ENCODE measurements at regions not wholly inside any gene's neighbourhood (a gene's known extent, or its start where the extent isn't known, plus 50 kb on each side); places are given as distances from the start of the nearest gene placed in this dataset. TPM values are rescaled to one million over a fixed set of nuclear protein-coding genes. Genes with fewer than 3 reads are reported as not detected.
"Not testable (repeated sequence)": the region's sequence is repeated elsewhere in the genome, so short reads cannot be mapped to it uniquely, and the experiment has no call there.

- H3K4me3 ChIP-seq (ENCODE audit: low read depth, low read length) = no peak overlapping the region
- DNase-seq (ENCODE audit: low read depth, low spot score) = no peak
- CTCF ChIA-PET = no interaction called here
- TF ChIP-seq, protein P1, sequence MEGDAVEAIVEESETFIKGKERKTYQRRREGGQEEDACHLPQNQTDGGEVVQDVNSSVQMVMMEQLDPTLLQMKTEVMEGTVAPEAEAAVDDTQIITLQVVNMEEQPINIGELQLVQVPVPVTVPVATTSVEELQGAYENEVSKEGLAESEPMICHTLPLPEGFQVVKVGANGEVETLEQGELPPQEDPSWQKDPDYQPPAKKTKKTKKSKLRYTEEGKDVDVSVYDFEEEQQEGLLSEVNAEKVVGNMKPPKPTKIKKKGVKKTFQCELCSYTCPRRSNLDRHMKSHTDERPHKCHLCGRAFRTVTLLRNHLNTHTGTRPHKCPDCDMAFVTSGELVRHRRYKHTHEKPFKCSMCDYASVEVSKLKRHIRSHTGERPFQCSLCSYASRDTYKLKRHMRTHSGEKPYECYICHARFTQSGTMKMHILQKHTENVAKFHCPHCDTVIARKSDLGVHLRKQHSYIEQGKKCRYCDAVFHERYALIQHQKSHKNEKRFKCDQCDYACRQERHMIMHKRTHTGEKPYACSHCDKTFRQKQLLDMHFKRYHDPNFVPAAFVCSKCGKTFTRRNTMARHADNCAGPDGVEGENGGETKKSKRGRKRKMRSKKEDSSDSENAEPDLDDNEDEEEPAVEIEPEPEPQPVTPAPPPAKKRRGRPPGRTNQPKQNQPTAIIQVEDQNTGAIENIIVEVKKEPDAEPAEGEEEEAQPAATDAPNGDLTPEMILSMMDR (IDR thresholded peaks at IDR 0.05; ENCODE audit: low read depth, low read length) = no peak
- no peaks in the 10 kb centered on the region for H3K27me3 ChIP-seq (ENCODE audit: control insufficient read depth, insufficient read depth, low read length)
- H3K27ac ChIP-seq (ENCODE audit: low read depth, low read length) = no peak overlapping the region
- peaks cover 21% of the 10 kb centered on the region; the same call in 1 of the 2 replicates for H3K9me3 ChIP-seq (ENCODE audit: control insufficient read depth, insufficient read depth, low read length)
- POLR2A ChIA-PET = no interaction called here
These were observed 65.0 kb downstream of the GOLGA6L7 start for GRCh38 chr15:28783466-28783865.

- CTCF ChIA-PET; H3K27me3 ChIP-seq (ENCODE audit: control insufficient read depth, insufficient read depth, low read length); DNase-seq (ENCODE audit: low read depth, low spot score): not testable (repeated sequence)
These were observed 66.2 kb upstream of the GOLGA8M start for GRCh38 chr15:28778397-28778796.

GRCh38 chr15:28772857-28773256 is 60.6 kb upstream of the GOLGA8M start:
- H3K27ac ChIP-seq (ENCODE audit: low read depth, low read length); POLR2A ChIA-PET; H3K4me3 ChIP-seq (ENCODE audit: low read depth, low read length); H3K9me3 ChIP-seq (ENCODE audit: control insufficient read depth, insufficient read depth, low read length); H3K27me3 ChIP-seq (ENCODE audit: control insufficient read depth, insufficient read depth, low read length); CTCF ChIA-PET; DNase-seq (ENCODE audit: low read depth, low spot score): not testable (repeated sequence)

More at GRCh38 chr15:28778397-28778796, 66.2 kb upstream of the GOLGA8M start:
- H3K27ac ChIP-seq (ENCODE audit: low read depth, low read length); H3K9me3 ChIP-seq (ENCODE audit: control insufficient read depth, insufficient read depth, low read length); POLR2A ChIA-PET; H3K4me3 ChIP-seq (ENCODE audit: low read depth, low read length): not testable (repeated sequence)

Small RNAs in the stretch of these regions (small RNA-seq; reads per million reads assigned to genes)
- not detected for gene AC055876.3 (ENCODE audit: insufficient read length, low read depth)
